Mammary epithelial cell (primary cell): ENCODE measurements at regions not wholly inside any gene's neighbourhood (a gene's known extent, or its start where the extent isn't known, plus 50 kb on each side); places are given as distances from the start of the nearest gene placed in this dataset.

Source experiments
- CTCF ChIP-seq, 2 donors: IDR thresholded peaks in 1 of 2; conservative IDR thresholded peaks in 1 of 2; 2 replicates each; pipeline ENCODE4 v1.5.1; 2011 to 2012; ENCODE audit warnings: inconsistent platforms in 2 of 2, low read length in 2 of 2, mild to moderate bottlenecking in 2 of 2, control low read depth in 1 of 2, low read depth in 1 of 2; ENCODE audit not compliant: insufficient read depth in 1 of 2; ENCODE audit errors: extremely low read depth in 1 of 2
- EZH2 ChIP-seq: IDR thresholded peaks from 2 replicates; pipeline ENCODE4 v1.6.1; 2012; ENCODE audit warnings: low read length, inconsistent platforms, borderline replicate concordance

- TF ChIP-seq CTCF (conservative IDR thresholded peaks at IDR 0.05 in 1 of 2, IDR thresholded peaks at IDR 0.05 in 1 of 2; ENCODE audit: extremely low read depth in 1 of 2, insufficient read depth in 1 of 2, low read depth in 1 of 2, low read length in 2 of 2) = no peak
- no peak for TF ChIP-seq EZH2
Measured at GRCh38 chr18:73719611-73720010, 428.0 kb downstream of the FBXO15 start.
